Spleen (tissue), 11 donors: ENCODE measurements at regions not wholly inside any gene's neighbourhood (a gene's known extent, or its start where the extent isn't known, plus 50 kb on each side); places are given as distances from the start of the nearest gene placed in this dataset.

Experiments used
- DNase-seq: peaks from one replicate; pipeline ENCODE4 v3.0.0-alpha.2; 2020
- H3K27ac ChIP-seq, 8 donors: fragments of 200-600 bp; sonication (generic) in 7 of 8; 1 replicate in 4 of 8; 2 replicates in 4 of 8; pipeline versions ENCODE4 v1.5.0 to v1.8.0; 2016 to 2021; ENCODE audit warnings: inconsistent platforms in 4 of 8, mild to moderate bottlenecking in 4 of 8, moderate library complexity in 1 of 8
- H3K27me3 ChIP-seq, 7 donors: fragments of 200-600 bp; sonication (generic) in 6 of 7; replicated peaks in 1 of 7; 1 replicate in 4 of 7; 2 replicates in 3 of 7; pipeline versions ENCODE4 v1.5.0 to v1.8.0; 2016 to 2021; ENCODE audit warnings: inconsistent platforms in 3 of 7, mild to moderate bottlenecking in 1 of 7
- H3K36me3 ChIP-seq, 6 donors: fragments of 200-600 bp; sonication (generic) in 5 of 6; 1 replicate in 4 of 6; 2 replicates in 2 of 6; pipeline versions ENCODE4 v1.5.0 to v1.8.0; 2016 to 2021; ENCODE audit warnings: inconsistent platforms in 2 of 6
- H3K4me1 ChIP-seq, 6 donors: fragments of 200-600 bp; sonication (generic) in 5 of 6; 1 replicate in 3 of 6; 2 replicates in 3 of 6; pipeline versions ENCODE4 v1.5.0 to v1.8.0; 2016 to 2021; ENCODE audit warnings: inconsistent platforms in 3 of 6
- H3K4me3 ChIP-seq, 8 donors: fragments of 200-600 bp; sonication (generic) in 7 of 8; 1 replicate in 4 of 8; 2 replicates in 4 of 8; pipeline versions ENCODE4 v1.5.0 to v1.8.0; 2016 to 2021; ENCODE audit warnings: inconsistent platforms in 4 of 8, mild to moderate bottlenecking in 4 of 8, moderate library complexity in 2 of 8
- H3K9me3 ChIP-seq, 8 donors: fragments of 200-600 bp; sonication (generic) in 7 of 8; 1 replicate in 4 of 8; 2 replicates in 4 of 8; pipeline versions ENCODE4 v1.5.0 to v1.8.0; 2016 to 2021; ENCODE audit warnings: inconsistent platforms in 4 of 8
- POLR2A ChIP-seq, 3 donors: fragments of 450-650 bp; IDR thresholded peaks; one replicate each; pipeline ENCODE4 v1.5.1; 2017; ENCODE audit warnings: antibody characterized with exemption in 3 of 3, mild to moderate bottlenecking in 1 of 3
- POLR2AphosphoS5 ChIP-seq, 3 donors: sonication (generic); formaldehyde crosslinking; IDR thresholded peaks; one replicate each; pipeline ENCODE4 v1.5.1; 2017; ENCODE audit warnings: antibody characterized with exemption in 3 of 3
- WGBS, 5 donors: extraction: QIAGEN DNeasy Blood & Tissue Kit in 3 of 5; methylation state at CpG; one replicate each; pipeline versions ENCODE4 v1.1.5 to v1.1.7; 2013 to 2018; 5-methylcytosine and 5-hydroxymethylcytosine counted together
- intact Hi-C: fragments of 100-400 bp; cut with DNase I; formaldehyde crosslinking; loops from one replicate; pipeline ENCODE4 v1.15.0; 2023; ENCODE audit warnings: low total_unique reads
- TF ChIP-seq, protein P1 (sequence below), 11 experiments: fragments of 200-600 bp in 7 of 11; fragments of 450-650 bp in 4 of 11; sonication (generic) in 4 of 11; IDR thresholded peaks in 8 of 11; conservative IDR thresholded peaks in 3 of 11; 1 replicate in 7 of 11; 2 replicates in 4 of 11; pipeline versions ENCODE4 v1.4.0 to v1.8.0; 2016 to 2021; ENCODE audit warnings: antibody characterized with exemption in 11 of 11, inconsistent platforms in 4 of 11, mild to moderate bottlenecking in 1 of 11
- donor health status: healthy with polysubstance abuse.
- donor health status: DM: no; HTN: no; CAD: no; lungs with moderate emphysema.
- donor health status: DM: no; HTN: no; CAD: no.
- donor health status: Bipolar disorder and iron deficiency.
- donor health status: healthy.
- donor health status: DM: no; HTN: no; CAD: no.
- donor health status: DM: yes; HTN: yes; CAD: no.

GRCh38 chr16:87234601-87235000, 82.6 kb downstream of the C16orf95 start:
- no peak for DNase-seq
- peaks cover 0 to 10% (median 7%) of the 10 kb centered on the region in 8 donors for H3K9me3 ChIP-seq
- H3K27ac ChIP-seq: no peak overlapping the region
- intact Hi-C loops: no loop called here
- H3K27me3 ChIP-seq: peaks cover 0 to 36% (median 5%) of the 10 kb centered on the region in 7 donors
- no peak overlapping the region for H3K4me3 ChIP-seq
- no peaks in the 10 kb centered on the region for H3K36me3 ChIP-seq
- peaks cover 0 to 18% (median 13%) of the 10 kb centered on the region in 6 donors for H3K4me1 ChIP-seq
- TF ChIP-seq, protein P1, sequence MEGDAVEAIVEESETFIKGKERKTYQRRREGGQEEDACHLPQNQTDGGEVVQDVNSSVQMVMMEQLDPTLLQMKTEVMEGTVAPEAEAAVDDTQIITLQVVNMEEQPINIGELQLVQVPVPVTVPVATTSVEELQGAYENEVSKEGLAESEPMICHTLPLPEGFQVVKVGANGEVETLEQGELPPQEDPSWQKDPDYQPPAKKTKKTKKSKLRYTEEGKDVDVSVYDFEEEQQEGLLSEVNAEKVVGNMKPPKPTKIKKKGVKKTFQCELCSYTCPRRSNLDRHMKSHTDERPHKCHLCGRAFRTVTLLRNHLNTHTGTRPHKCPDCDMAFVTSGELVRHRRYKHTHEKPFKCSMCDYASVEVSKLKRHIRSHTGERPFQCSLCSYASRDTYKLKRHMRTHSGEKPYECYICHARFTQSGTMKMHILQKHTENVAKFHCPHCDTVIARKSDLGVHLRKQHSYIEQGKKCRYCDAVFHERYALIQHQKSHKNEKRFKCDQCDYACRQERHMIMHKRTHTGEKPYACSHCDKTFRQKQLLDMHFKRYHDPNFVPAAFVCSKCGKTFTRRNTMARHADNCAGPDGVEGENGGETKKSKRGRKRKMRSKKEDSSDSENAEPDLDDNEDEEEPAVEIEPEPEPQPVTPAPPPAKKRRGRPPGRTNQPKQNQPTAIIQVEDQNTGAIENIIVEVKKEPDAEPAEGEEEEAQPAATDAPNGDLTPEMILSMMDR (IDR thresholded peaks at IDR 0.05 in 8 of 11, conservative IDR thresholded peaks at IDR 0.05 in 3 of 11): no peak
- TF ChIP-seq POLR2A (IDR thresholded peaks at IDR 0.05): no peak
- no peak for TF ChIP-seq POLR2AphosphoS5 (IDR thresholded peaks at IDR 0.05)
- 71 to 92% (median 76%) methylated on average over 8 of the region's 8 CpGs for WGBS, 5 donors

- TF ChIP-seq POLR2A (IDR thresholded peaks at IDR 0.05): no peak
- TF ChIP-seq, protein P1 (IDR thresholded peaks at IDR 0.05 in 8 of 11, conservative IDR thresholded peaks at IDR 0.05 in 3 of 11): no peak
- TF ChIP-seq POLR2AphosphoS5 (IDR thresholded peaks at IDR 0.05): no peak
- H3K27ac ChIP-seq: no peak overlapping the region
- WGBS, 5 donors: 23 to 50% (median 27%) methylated on average over 5 to 15 of the region's 15 CpGs
- H3K9me3 ChIP-seq: peaks cover 0 to 10% (median 7%) of the 10 kb centered on the region in 8 donors
- DNase-seq: no peak
- peaks cover 0 to 18% (median 13%) of the 10 kb centered on the region in 6 donors for H3K4me1 ChIP-seq
- intact Hi-C loops: no loop called here
- peaks cover 0 to 36% (median 5%) of the 10 kb centered on the region in 7 donors for H3K27me3 ChIP-seq
- no peaks in the 10 kb centered on the region for H3K36me3 ChIP-seq
- H3K4me3 ChIP-seq: no peak overlapping the region
These were observed 81.2 kb downstream of the C16orf95 start for GRCh38 chr16:87235810-87236515.

DNA sequence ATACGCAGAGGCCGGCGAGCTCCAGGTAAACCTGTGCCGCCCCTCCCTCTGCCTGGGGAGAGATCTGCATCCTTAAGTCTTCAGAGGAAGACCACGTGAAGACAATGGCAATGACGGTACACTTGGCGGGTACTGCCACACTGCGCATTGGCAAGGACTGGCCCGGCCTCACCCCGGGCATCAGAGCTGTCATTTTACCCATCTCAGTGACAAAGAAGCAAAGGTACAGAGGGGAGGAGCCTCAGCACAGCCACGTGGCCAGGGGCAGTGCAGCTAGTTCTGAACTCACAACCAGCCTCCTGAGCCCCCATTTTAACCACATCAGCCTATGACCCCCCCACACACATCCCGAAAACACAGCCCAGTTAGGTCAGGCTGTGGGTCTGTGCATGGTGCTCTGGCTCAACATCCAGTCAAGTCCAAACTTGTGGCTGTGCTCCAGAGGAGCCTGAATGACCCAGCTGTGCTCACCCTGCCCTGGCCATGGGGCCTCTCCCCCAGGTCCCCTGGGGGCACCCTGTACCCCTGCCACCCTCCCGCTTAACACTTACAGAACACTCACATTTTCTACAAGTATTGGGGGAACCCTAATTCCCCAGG, 80.6 kb downstream of the C16orf95 start:
- Histone ChIP-seq H3K27me3 (peaks cover 0 to 36% (median 5%) of the 10 kb centered on the region in 7 donors), H3K9me3 (peaks cover 0 to 10% (median 7%) of the 10 kb centered on the region in 8 donors), H3K36me3 (no peaks in the 10 kb centered on the region), H3K27ac (no peak overlapping the region), H3K4me1 (peaks cover 0 to 18% (median 13%) of the 10 kb centered on the region in 6 donors), H3K4me3 (no peak overlapping the region)
- DNase-seq: no peak
- intact Hi-C loops: no loop called here
- WGBS, 5 donors: 47 to 69% (median 47%) methylated on average over 9 to 13 of the region's 13 CpGs
- TF ChIP-seq, protein P1 (IDR thresholded peaks at IDR 0.05 in 8 of 11, conservative IDR thresholded peaks at IDR 0.05 in 3 of 11): peak in 1 of 11 experiments; percentile 4
- TF ChIP-seq POLR2A (IDR thresholded peaks at IDR 0.05) (no peak), POLR2AphosphoS5 (IDR thresholded peaks at IDR 0.05) (no peak)

DNA sequence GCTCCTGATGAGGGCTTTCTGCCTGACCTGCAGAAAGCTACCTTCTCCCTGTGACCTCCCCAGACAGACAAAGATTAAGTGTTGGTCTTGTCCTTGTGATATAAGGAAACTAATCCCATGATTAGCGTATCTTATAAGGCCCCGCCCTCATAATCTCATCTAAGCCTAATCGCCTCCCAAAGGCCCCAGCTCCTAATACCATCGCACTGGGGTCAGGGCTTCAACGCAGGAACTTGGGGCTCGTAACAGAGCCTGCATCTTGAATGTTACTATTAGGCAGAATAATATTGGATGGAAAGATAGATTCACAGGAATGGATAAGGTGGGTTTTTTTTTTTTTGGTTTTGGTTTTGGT, 78.9 kb downstream of the C16orf95 start:
- TF ChIP-seq POLR2AphosphoS5 (IDR thresholded peaks at IDR 0.05) (no peak), POLR2A (IDR thresholded peaks at IDR 0.05) (no peak)
- 95 to 97% (median 95%) methylated on average over 6 of the region's 6 CpGs for WGBS, 5 donors
- Histone ChIP-seq H3K36me3 (no peaks in the 10 kb centered on the region), H3K27ac (no peak overlapping the region), H3K27me3 (peaks cover 0 to 36% (median 5%) of the 10 kb centered on the region in 7 donors), H3K4me3 (no peak overlapping the region), H3K9me3 (no peaks in the 10 kb centered on the region), H3K4me1 (peaks cover 0 to 18% (median 13%) of the 10 kb centered on the region in 6 donors)
- intact Hi-C loops: no loop called here
- no peak for DNase-seq
